Activated naive CD8-positive, alpha-beta T cell treated with anti-CD3 and anti-CD28 coated beads, Interleukin-2, amount 10 ng/mL, durations not matched to agents 7 days and 5 days (primary cell): ENCODE measurements at regions not wholly inside any gene's neighbourhood (a gene's known extent, or its start where the extent isn't known, plus 50 kb on each side); places are given as distances from the start of the nearest gene placed in this dataset.

ENCODE experiments used
- ATAC-seq: fragments of 150-1000 bp; cut with Tn5 transposase; one replicate; pipeline ENCODE4 v1.10.0; 2021; ENCODE audit warnings: low read depth, moderate library complexity
- POLR2A ChIA-PET: fragments of 350-600 bp; sonication (Branson Sonifier 250); formaldehyde crosslinking; loops from one replicate; lab custom pipeline; 2021; ENCODE audit warnings: antibody characterized with exemption; lab: Charles Lee
- DNase-seq: peaks from one replicate; pipeline ENCODE4 v3.0.0; 2021
- H3K27ac Mint-ChIP-seq: one replicate; pipeline ENCODE4 v1.8.0; 2022; ENCODE audit warnings: mild to moderate bottlenecking, mixed read lengths
- H3K27me3 Mint-ChIP-seq: one replicate; pipeline ENCODE4 v1.8.0; 2022; ENCODE audit warnings: mild to moderate bottlenecking, moderate library complexity, mixed read lengths
- H3K36me3 Mint-ChIP-seq: one replicate; pipeline ENCODE4 v1.8.0; 2021; ENCODE audit warnings: mild to moderate bottlenecking, mixed read lengths
- H3K4me1 Mint-ChIP-seq: one replicate; pipeline ENCODE4 v1.8.0; 2021; ENCODE audit warnings: mixed read lengths
- H3K4me3 Mint-ChIP-seq: one replicate; pipeline ENCODE4 v1.8.0; 2022; ENCODE audit warnings: mild to moderate bottlenecking, moderate library complexity, mixed read lengths
- H3K9me3 Mint-ChIP-seq: one replicate; pipeline ENCODE4 v1.8.0; 2021; ENCODE audit warnings: mixed read lengths

DNA sequence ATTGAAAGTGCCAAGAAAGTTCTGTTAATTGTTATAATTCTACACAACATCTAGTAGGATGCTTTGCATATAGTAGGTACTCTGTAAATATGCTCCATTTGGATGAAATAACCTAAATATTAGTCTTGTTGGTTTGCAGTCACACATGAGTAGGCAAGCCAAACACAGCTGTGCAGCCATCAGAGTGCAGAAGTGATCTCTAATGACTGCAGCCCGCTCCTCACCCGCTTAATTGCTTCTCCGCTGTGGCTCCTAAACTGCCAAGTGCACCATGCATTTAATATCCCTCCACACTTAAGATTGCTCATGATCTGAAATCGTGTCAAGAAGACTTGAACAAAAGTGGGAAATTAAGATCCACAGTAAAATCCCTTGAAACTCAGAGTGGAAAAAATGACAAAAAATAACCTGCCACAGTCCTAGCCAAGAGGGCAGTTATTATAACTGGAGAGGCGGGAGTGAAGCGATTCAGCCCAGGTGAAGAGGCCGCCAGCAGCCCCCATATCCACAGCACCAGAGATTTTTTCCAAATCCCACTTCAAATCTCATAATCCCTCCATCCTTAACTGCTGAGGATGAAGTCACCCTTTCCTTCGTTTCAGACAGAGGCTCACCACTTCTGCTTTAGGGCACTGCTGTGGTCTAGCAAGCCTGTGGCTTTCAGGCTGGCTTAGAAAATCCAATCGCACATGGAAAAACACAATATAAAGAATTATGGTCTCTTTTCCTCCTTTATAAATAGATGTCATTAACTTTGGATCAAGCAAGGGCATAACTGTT is 69.5 kb downstream of the TMEM30B start:
- peaks cover 18% of the 10 kb centered on the region for H3K27me3 Mint-ChIP-seq
- H3K4me3 Mint-ChIP-seq = no peak overlapping the region
- no peak for ATAC-seq
- no peaks in the 10 kb centered on the region for H3K4me1 Mint-ChIP-seq
- no peak for DNase-seq
- no peaks in the 10 kb centered on the region for H3K36me3 Mint-ChIP-seq
- no peaks in the 10 kb centered on the region for H3K9me3 Mint-ChIP-seq
- POLR2A ChIA-PET = no interaction called here
- no peak overlapping the region for H3K27ac Mint-ChIP-seq

DNA sequence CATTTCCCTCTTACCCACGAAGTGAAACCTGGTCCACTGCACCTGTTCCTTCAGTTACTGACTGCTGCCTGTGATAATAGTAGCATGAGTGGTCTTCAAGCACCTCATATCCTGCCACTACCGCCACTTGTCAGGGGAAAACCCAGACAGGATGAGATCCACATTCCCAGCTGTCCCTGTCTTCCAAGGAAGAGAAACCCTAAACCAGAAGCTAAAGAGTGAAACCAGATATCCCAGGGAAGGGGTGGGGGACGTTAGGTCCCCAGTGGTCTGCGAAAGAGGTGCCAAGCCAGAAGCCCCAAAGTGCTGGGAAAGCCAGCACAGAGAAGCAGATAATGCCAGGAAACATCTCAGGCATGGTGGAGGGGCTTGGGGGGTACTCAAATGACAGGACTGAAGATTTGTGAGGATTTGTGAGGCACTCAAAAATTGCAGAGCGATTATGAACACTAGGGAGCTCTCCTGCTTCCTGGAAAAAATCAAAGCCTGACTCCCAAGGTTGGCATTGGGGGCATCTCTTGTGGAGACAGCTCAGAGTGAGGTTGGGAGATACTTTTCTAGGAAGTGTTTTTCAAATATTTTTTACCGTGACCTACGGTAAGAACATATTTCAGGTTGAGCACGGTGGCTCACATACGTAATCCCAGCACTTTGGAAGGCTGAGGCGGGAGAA is 77.9 kb downstream of the TMEM30B start:
- ATAC-seq = no peak
- POLR2A ChIA-PET = no interaction called here
- DNase-seq = no peak
- no peaks in the 10 kb centered on the region for H3K9me3 Mint-ChIP-seq
- no peaks in the 10 kb centered on the region for H3K36me3 Mint-ChIP-seq
- H3K27ac Mint-ChIP-seq = no peak overlapping the region
- peaks cover 15% of the 10 kb centered on the region for H3K27me3 Mint-ChIP-seq
- no peaks in the 10 kb centered on the region for H3K4me1 Mint-ChIP-seq
- H3K4me3 Mint-ChIP-seq = no peak overlapping the region

DNA sequence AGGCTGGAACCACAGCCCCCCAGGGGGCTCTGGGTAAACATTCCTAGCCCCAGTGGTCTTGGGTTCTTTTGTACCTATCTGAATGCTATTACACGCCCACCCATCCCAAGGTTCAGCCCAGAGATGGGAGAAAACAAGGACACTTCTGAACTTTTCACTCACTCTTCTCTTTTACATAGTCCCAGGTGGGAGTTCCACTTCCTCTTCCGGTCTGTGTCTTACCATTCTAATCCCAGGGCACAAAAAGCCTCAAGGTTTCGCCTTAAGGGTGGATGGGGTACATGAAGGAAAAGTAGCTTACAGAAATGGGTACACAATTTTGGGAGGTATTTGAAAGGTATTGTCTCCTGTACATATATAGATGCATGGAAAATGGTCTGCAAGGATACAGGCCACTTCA is 79.0 kb downstream of the TMEM30B start:
- Mint-ChIP-seq H3K9me3 (no peaks in the 10 kb centered on the region), H3K27me3 (peaks cover 15% of the 10 kb centered on the region), H3K4me1 (no peaks in the 10 kb centered on the region), H3K4me3 (no peak overlapping the region), H3K36me3 (no peaks in the 10 kb centered on the region), H3K27ac (no peak overlapping the region)
- ATAC-seq (no peak), DNase-seq (no peak)
- POLR2A ChIA-PET = no interaction called here

DNA sequence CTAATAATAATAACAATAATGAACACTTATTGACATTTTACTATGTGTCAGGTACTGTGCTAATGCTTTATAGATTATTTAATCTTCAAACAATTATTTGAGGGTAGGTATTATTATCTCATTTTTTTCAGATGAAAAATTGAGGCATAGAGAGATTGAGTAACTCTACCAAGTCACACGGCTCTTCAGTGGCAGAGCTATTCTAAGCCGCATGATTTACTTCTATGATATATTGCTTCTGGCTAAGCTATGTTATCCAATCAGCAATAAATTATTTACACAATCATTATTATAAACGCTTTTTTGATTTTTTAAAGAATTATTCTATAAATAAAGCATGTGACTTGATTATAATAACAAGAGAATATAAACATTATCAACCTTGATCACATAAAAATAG is 80.0 kb downstream of the TMEM30B start:
- ATAC-seq (no peak), DNase-seq (no peak)
- Mint-ChIP-seq H3K4me1 (no peaks in the 10 kb centered on the region), H3K27ac (no peak overlapping the region), H3K4me3 (no peak overlapping the region), H3K9me3 (no peaks in the 10 kb centered on the region), H3K36me3 (no peaks in the 10 kb centered on the region), H3K27me3 (peaks cover 12% of the 10 kb centered on the region)
- POLR2A ChIA-PET = no interaction called here

DNA sequence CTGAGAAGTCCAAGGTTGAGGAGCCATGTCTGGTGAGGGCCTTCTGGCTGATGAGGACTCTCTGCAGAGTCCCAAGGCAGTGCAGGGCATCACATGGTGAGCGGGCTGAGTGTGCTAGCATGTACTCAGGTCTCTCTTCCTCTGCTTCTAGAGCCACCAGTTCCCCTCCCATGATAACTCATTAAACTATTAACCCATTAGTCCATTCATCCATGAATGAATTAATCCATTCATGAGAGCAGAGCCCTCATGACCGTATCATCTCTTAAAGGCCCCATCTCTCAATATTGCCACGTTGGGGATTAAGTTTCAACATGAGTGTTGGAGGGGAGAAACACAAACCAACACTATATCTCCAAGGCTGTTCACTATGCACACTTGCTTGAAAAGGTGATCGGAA is 83.7 kb downstream of the TMEM30B start:
- POLR2A ChIA-PET = no interaction called here
- H3K4me3 Mint-ChIP-seq = no peak overlapping the region
- no peaks in the 10 kb centered on the region for H3K4me1 Mint-ChIP-seq
- DNase-seq = no peak
- no peaks in the 10 kb centered on the region for H3K36me3 Mint-ChIP-seq
- peaks cover 16% of the 10 kb centered on the region for H3K27me3 Mint-ChIP-seq
- H3K9me3 Mint-ChIP-seq = no peaks in the 10 kb centered on the region
- ATAC-seq = no peak
- no peak overlapping the region for H3K27ac Mint-ChIP-seq

DNA sequence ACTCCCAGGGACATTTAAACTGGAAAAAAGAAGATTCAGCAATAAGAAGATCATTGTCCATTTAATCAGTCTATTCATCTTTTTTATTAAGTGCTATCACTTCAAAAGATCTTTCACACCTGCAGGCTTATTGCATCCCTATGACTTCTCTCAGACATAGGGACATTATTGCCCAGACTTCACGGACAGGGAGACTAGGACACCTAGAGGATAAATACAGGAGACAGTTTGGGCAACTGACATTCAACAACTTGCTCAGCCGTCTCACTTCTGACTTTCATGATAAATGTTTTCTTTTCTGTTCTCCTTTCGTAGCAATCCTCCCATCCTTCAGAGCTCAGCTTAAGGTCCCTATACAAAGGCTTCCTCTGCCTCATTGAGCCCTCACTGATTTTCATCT is 84.3 kb downstream of the TMEM30B start:
- no peaks in the 10 kb centered on the region for H3K9me3 Mint-ChIP-seq
- no peaks in the 10 kb centered on the region for H3K4me1 Mint-ChIP-seq
- no peak overlapping the region for H3K4me3 Mint-ChIP-seq
- peaks cover 23% of the 10 kb centered on the region for H3K27me3 Mint-ChIP-seq
- ATAC-seq (no peak), DNase-seq (no peak)
- no peak overlapping the region for H3K27ac Mint-ChIP-seq
- H3K36me3 Mint-ChIP-seq = no peaks in the 10 kb centered on the region
- POLR2A ChIA-PET = interaction anchor here (0.6 kb wide), 1 partner anchor 1252 kb away, joined by 3 read pairs; no protein-coding TSS in a partner anchor

DNA sequence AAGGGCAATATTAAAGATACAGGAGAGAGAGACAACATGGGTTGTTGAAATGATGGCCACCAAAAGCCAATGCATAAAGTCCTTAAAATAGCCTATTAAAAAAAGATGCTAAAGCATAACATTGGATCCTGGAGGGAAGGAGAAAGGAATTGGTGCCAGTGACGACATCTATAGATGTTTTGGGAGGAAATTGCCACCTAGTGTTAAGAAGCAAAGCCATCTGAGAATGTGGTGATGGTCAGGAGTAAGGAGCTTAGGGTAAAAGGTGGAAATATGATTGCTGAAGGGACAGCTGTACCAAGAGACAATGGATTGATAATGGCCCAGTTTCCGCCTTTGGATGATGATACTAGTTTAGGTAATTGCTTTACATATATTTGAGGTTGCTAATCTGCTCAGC is 85.1 kb downstream of the TMEM30B start:
- no peak overlapping the region for H3K4me3 Mint-ChIP-seq
- DNase-seq (no peak), ATAC-seq (no peak)
- H3K9me3 Mint-ChIP-seq = no peaks in the 10 kb centered on the region
- H3K4me1 Mint-ChIP-seq = no peaks in the 10 kb centered on the region
- peaks cover 28% of the 10 kb centered on the region for H3K27me3 Mint-ChIP-seq
- POLR2A ChIA-PET = interaction anchor here (0.6 kb wide), 1 partner anchor 1251 kb away, joined by 3 read pairs; no protein-coding TSS in a partner anchor
- H3K27ac Mint-ChIP-seq = no peak overlapping the region
- H3K36me3 Mint-ChIP-seq = no peaks in the 10 kb centered on the region

DNA sequence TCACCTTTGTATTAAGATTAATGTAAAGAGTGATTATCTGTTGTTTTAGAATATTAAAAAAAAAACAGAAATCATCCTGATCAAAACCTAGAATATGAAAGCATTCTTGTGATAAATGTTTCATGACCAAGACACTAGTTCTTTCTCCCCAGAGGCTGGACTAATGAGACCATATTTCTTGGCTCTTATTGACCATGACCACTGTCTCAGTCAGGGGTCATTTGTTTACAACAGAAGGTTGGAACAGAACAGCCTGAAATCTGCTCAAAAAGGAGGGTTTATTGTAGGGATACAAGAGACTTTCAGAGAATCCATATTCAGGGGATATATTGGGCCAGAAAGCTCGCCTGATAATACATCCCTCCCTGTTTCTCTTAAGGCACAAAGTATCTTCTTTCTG is 87.7 kb downstream of the TMEM30B start:
- POLR2A ChIA-PET = no interaction called here
- no peaks in the 10 kb centered on the region for H3K36me3 Mint-ChIP-seq

DNA sequence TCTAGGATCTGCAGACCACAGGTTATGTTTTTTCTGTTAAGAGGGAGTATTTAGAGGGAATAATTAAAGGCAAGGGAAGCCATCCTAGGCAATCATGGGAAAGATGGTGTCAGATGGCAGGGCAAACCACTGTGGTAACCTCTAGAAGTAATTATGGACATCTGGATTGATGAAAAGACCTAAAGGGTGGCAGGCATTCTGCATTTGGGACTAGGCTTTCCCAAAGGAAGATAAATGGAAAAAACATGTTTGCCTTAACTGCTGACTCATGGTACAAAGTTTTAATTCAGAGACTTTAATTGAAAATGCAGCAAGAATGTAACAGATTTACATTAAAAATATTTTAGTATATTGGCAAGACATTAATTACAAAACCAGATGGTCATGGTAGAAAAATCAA is 88.1 kb downstream of the TMEM30B start:
- POLR2A ChIA-PET = no interaction called here
- Mint-ChIP-seq H3K4me3 (no peak overlapping the region), H3K4me1 (peaks cover 9% of the 10 kb centered on the region), H3K9me3 (no peaks in the 10 kb centered on the region), H3K36me3 (no peaks in the 10 kb centered on the region), H3K27me3 (peaks cover 42% of the 10 kb centered on the region), H3K27ac (no peak overlapping the region)
- DNase-seq (no peak), ATAC-seq (no peak)

More for the DNA sequence above, 87.7 kb downstream of the TMEM30B start:
- Mint-ChIP-seq H3K9me3 (no peaks in the 10 kb centered on the region), H3K4me3 (no peak overlapping the region), H3K27ac (no peak overlapping the region), H3K4me1 (peaks cover 9% of the 10 kb centered on the region), H3K27me3 (peaks cover 41% of the 10 kb centered on the region)
- ATAC-seq = no peak
- no peak for DNase-seq

DNA sequence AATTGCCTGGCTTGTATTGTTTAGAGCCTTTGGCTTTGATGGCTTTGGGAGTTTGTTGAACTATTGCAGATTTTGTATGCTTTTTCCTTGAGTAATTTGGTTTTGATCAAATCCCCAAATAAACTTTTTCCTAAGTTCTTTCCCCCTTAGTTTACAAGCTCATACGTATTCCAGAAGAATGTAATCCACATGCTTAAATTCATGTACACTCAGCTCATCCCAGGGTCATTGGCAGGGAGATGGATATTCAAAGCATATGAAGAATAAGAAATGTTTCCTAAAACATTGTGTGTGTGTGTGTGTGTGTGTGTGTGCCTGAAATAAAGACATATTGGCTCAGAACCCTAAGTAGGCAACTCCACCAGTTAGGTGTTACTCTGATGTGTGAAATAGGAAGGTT is 89.4 kb downstream of the TMEM30B start:
- ATAC-seq = no peak
- POLR2A ChIA-PET = no interaction called here
- DNase-seq = no peak
- H3K27me3 Mint-ChIP-seq = peaks cover 55% of the 10 kb centered on the region
- H3K9me3 Mint-ChIP-seq = no peaks in the 10 kb centered on the region
- H3K4me1 Mint-ChIP-seq = peaks cover 9% of the 10 kb centered on the region
- no peaks in the 10 kb centered on the region for H3K36me3 Mint-ChIP-seq
- H3K4me3 Mint-ChIP-seq = no peak overlapping the region
- H3K27ac Mint-ChIP-seq = no peak overlapping the region

DNA sequence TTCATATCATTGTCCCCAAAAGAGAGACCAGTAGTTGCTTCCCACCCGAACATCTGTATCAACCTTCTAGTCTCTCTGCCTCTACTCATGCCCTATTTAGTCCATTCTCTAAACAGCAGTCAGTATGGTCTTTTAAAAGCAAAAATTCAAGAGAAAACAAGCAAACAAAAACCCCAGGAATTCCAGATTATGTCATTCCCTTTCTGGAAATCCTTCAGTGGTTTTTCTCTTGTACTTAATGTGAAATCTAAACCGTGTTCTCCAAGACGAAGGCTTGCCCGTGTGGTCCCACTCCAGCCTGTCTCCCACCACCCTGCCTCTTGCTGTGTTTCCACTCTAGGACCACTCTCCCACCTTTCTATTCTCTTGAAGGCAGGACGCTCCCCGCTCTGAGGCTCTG is 90.8 kb downstream of the TMEM30B start:
- no peaks in the 10 kb centered on the region for H3K9me3 Mint-ChIP-seq

DNA sequence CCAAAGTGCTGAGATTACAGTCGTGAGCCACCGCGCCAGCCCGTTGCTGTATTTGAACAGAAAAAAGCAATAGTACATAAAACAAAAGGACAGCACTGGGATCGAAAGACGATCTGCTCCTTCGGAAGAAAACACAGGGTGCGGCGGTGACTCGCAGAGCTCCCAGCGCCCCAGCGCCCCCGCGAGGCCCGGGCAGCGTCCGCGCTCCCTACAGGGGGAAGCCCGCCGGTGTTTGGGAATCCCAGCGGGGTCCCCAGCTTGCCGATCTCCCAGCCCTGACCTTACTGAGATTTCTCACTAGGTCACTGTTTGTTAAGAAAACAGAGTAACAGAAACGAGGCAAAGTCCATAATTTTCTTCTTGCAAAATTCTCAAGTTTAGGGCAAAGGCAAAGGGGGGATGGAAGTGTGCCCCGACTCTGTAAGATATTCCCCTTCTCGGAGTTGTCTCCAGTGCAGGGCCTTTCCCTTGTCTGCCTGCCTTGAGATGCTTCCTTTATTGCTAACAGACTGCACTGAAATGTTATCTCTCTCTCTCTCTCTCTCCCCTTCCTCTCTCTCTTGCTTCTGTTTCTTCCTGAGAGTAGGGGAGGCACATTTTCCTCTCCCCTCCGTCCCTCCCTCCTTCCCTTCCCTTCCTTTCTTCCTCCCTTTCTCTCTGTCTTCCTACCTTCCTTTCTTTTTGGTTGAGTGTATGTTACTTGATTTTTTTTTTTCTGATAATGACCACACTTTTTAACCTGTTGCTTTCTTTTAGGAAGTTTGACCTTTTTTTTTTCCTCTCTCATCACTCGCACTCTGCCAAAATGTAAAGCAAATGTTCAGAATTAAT is 91.9 kb downstream of the TMEM30B start:
- Mint-ChIP-seq H3K4me3 (peak overlapping the region; percentile 65), H3K4me1 (peaks cover 9% of the 10 kb centered on the region), H3K27me3 (peaks cover 59% of the 10 kb centered on the region), H3K27ac (no peak overlapping the region), H3K9me3 (no peaks in the 10 kb centered on the region), H3K36me3 (no peaks in the 10 kb centered on the region)
- DNase-seq (peak; percentile 39), ATAC-seq (peak; percentile 52)
- POLR2A ChIA-PET = no interaction called here

More for the DNA sequence above, 90.8 kb downstream of the TMEM30B start:
- Mint-ChIP-seq H3K4me1 (peaks cover 9% of the 10 kb centered on the region), H3K27me3 (peaks cover 61% of the 10 kb centered on the region), H3K36me3 (no peaks in the 10 kb centered on the region), H3K4me3 (no peak overlapping the region), H3K27ac (no peak overlapping the region)
- ATAC-seq (no peak), DNase-seq (no peak)
- POLR2A ChIA-PET = no interaction called here

DNA sequence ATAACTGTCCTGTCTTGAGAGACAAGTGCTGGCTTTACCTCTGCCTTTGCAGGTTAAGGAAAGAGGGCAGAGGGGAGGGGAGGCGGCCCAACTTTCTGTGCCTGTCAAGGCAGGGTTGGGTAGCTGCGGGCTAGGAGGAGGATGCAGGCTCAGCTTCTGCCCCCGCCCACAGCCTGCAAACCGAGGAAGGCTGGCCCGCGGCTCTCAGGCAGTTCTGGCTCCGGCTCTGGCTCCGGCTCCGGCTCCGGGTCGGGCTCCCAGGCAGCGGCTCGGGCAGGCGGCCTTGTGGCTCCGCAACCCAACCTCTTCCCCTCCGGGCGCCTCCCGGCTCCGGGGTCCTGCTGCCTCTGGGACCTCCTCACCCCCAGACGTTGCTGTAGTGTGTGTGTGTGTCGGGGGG is 92.9 kb downstream of the TMEM30B start:
- no peak for ATAC-seq
- POLR2A ChIA-PET = no interaction called here
- Mint-ChIP-seq H3K9me3 (no peaks in the 10 kb centered on the region), H3K27me3 (peaks cover 58% of the 10 kb centered on the region), H3K4me3 (no peak overlapping the region), H3K36me3 (no peaks in the 10 kb centered on the region), H3K4me1 (peaks cover 13% of the 10 kb centered on the region), H3K27ac (no peak overlapping the region)
- no peak for DNase-seq
